ENCODE measurements at regions not wholly inside any gene's neighbourhood (a gene's known extent, or its start where the extent isn't known, plus 50 kb on each side); places are given as distances from the start of the nearest gene placed in this dataset.
"Not testable (repeated sequence)": the region's sequence is repeated elsewhere in the genome, so short reads cannot be mapped to it uniquely, and the experiment has no call there.

DNA sequence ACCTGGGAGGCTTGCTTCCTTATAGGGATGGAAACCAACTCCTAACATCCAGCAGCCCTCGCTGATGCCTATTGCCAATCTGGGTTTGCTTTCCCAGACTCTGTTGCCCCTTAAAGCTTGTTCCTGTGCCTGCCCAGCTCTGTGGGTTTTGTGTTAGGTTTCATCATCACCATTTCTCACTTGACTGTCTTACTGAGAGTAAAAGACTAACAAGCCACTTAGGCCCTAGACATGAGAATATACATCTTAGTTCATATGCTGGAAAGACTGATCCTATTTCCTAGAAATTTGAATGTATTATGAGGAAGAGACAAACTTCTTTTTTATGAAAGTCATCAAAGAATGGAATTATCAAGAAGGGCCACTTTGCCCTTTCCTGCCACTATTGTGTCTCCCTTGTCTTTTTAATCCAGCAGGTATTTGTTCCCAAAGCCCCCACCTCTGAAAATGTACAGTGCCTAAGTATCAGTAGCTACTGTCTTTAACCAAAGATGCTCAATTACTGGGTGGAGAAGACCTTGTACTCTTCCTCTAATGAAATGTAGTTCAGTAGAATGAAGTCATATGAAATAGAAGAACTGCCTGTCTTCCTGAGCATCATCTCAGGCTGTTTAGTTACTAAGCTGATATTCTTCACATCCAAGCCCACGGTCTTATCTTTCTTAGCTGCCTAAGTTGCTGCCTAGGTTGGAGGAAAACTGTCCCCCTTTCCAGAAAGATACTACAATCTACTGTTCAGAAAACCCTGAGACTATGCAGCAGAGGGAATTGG lies 59.8 kb upstream of the ZPLD1 start:
- no TSS peak for BruUV-seq (replicated peaks)
- no peaks in the 10 kb centered on the region for H3K27me3 Mint-ChIP-seq (ENCODE audit: unreplicated experiment)

DNA sequence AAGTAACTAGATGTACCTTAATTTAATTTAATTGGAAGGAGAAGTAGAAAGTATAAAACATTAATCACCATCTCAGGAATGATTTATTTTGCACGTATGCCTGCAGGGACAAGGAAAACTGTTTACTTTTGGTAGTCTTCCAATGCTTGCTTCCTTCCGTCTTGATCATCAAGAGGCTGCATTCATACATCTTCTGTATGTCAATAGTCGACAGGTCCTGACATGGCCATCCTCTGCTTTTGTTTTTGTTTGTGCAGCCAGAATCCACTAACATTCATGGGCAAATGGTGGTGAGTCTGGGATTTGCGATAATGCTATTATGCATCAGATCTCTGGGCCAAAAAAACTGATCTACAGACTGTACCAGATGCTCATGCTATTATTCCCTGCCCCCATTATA lies 56.6 kb upstream of the ZPLD1 start:
- CTCF ChIA-PET = no interaction called here
- no TSS peak for BruUV-seq (replicated peaks)
- no peaks in the 10 kb centered on the region for H3K4me1 Mint-ChIP-seq (ENCODE audit: low read depth, unreplicated experiment)
- H3K4me3 Mint-ChIP-seq (ENCODE audit: low read depth, unreplicated experiment) = no peak overlapping the region
- H3K27ac Mint-ChIP-seq (ENCODE audit: unreplicated experiment) = no peak overlapping the region
- no peak for DNase-seq
- intact Hi-C loops (cut with micrococcal nuclease; ENCODE audit: unreplicated experiment) = no loop called here
- TF ChIP-seq CTCF (IDR thresholded peaks at IDR 0.05; ENCODE audit: unreplicated experiment) = no peak
- H3K27me3 Mint-ChIP-seq (ENCODE audit: unreplicated experiment) = no peaks in the 10 kb centered on the region
- no peaks in the 10 kb centered on the region for H3K36me3 Mint-ChIP-seq (ENCODE audit: insufficient read depth, unreplicated experiment)
- H3K9me3 Mint-ChIP-seq (ENCODE audit: low read depth, unreplicated experiment) = no peaks in the 10 kb centered on the region

More for the DNA sequence above, 59.8 kb upstream of the ZPLD1 start:
- no peaks in the 10 kb centered on the region for H3K36me3 Mint-ChIP-seq (ENCODE audit: insufficient read depth, unreplicated experiment)
- H3K9me3 Mint-ChIP-seq (ENCODE audit: low read depth, unreplicated experiment) = no peaks in the 10 kb centered on the region
- H3K4me3 Mint-ChIP-seq (ENCODE audit: low read depth, unreplicated experiment) = no peak overlapping the region
- no peak for DNase-seq
- no peak overlapping the region for H3K27ac Mint-ChIP-seq (ENCODE audit: unreplicated experiment)
- TF ChIP-seq CTCF (IDR thresholded peaks at IDR 0.05; ENCODE audit: unreplicated experiment) = no peak
- CTCF ChIA-PET = no interaction called here
- no peaks in the 10 kb centered on the region for H3K4me1 Mint-ChIP-seq (ENCODE audit: low read depth, unreplicated experiment)
- intact Hi-C loops (cut with micrococcal nuclease; ENCODE audit: unreplicated experiment) = no loop called here

- CTCF ChIA-PET; H3K4me1 Mint-ChIP-seq (ENCODE audit: low read depth, unreplicated experiment); H3K27ac Mint-ChIP-seq (ENCODE audit: unreplicated experiment); H3K27me3 Mint-ChIP-seq (ENCODE audit: unreplicated experiment); H3K4me3 Mint-ChIP-seq (ENCODE audit: low read depth, unreplicated experiment); H3K36me3 Mint-ChIP-seq (ENCODE audit: insufficient read depth, unreplicated experiment); DNase-seq; intact Hi-C loops (cut with micrococcal nuclease; ENCODE audit: unreplicated experiment); BruUV-seq (replicated peaks); H3K9me3 Mint-ChIP-seq (ENCODE audit: low read depth, unreplicated experiment): not testable (repeated sequence)
Measured at GRCh38 chr3:102382201-102382600, 52.6 kb upstream of the ZPLD1 start.

All from Calu3 (cell line).